ENCODE measurements at regions not wholly inside any gene's neighbourhood (a gene's known extent, or its start where the extent isn't known, plus 50 kb on each side); places are given as distances from the start of the nearest gene placed in this dataset.
"Not testable (repeated sequence)": the region's sequence is repeated elsewhere in the genome, so short reads cannot be mapped to it uniquely, and the experiment has no call there.

GRCh38 chr2:199191461-199191860 is 266.3 kb downstream of the SATB2 start:
- H3K27ac ChIP-seq (ENCODE audit: low read depth, low read length, poor library complexity, severe bottlenecking), result no peak overlapping the region
- H3K4me1 ChIP-seq (ENCODE audit: insufficient read depth, low read length, poor library complexity, severe bottlenecking), result no peaks in the 10 kb centered on the region
- ChIA-PET POLR2A (ENCODE audit: low non-redundant PET) (no interaction called here), CTCF (no interaction called here)
- H3K27me3 ChIP-seq (replicated peaks; ENCODE audit: insufficient read depth, low read depth, low read length, poor library complexity), result no peaks in the 10 kb centered on the region
- no peak for TF ChIP-seq EZH2 (IDR thresholded peaks at IDR 0.05; ENCODE audit: borderline replicate concordance, low read depth, low read length, poor library complexity, severe bottlenecking)
- TF ChIP-seq, protein P1, sequence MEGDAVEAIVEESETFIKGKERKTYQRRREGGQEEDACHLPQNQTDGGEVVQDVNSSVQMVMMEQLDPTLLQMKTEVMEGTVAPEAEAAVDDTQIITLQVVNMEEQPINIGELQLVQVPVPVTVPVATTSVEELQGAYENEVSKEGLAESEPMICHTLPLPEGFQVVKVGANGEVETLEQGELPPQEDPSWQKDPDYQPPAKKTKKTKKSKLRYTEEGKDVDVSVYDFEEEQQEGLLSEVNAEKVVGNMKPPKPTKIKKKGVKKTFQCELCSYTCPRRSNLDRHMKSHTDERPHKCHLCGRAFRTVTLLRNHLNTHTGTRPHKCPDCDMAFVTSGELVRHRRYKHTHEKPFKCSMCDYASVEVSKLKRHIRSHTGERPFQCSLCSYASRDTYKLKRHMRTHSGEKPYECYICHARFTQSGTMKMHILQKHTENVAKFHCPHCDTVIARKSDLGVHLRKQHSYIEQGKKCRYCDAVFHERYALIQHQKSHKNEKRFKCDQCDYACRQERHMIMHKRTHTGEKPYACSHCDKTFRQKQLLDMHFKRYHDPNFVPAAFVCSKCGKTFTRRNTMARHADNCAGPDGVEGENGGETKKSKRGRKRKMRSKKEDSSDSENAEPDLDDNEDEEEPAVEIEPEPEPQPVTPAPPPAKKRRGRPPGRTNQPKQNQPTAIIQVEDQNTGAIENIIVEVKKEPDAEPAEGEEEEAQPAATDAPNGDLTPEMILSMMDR (conservative IDR thresholded peaks at IDR 0.05; ENCODE audit: low read depth, low read length), result no peak
- no peak for DNase-seq (ENCODE audit: low spot score)
- intact Hi-C loops (cut with micrococcal nuclease; ENCODE audit: unreplicated experiment), result no loop called here
- H3K9me3 ChIP-seq (ENCODE audit: low read depth, low read length, poor library complexity, severe bottlenecking), result no peaks in the 10 kb centered on the region
- no peak overlapping the region for H3K4me3 ChIP-seq (ENCODE audit: low read depth, low read length, poor library complexity, severe bottlenecking)
- BruUV-seq (replicated peaks), result no TSS peak
- no peaks in the 10 kb centered on the region for H3K36me3 ChIP-seq (ENCODE audit: insufficient read depth, low read length, poor library complexity, severe bottlenecking)

DNA sequence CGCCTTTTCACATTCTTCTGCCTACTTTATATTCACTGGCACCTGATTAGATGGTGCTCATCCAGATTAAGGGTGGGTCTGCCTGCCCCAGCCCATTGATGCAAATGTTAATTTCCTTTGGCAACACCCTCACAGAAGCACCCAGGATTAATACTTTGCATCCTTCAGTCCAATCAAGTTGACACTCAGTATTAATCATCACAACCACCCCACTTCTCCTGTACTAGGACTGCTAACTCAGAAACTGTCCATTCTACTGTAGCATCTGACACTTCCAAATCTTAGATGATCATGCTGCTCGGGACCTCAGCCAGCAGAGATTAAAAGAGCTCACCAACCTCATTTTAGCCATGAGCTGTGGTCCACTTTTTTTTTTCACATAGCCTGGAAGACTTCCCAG is 268.5 kb downstream of the SATB2 start:
- ChIA-PET CTCF (no interaction called here), POLR2A (ENCODE audit: low non-redundant PET) (no interaction called here)
- TF ChIP-seq, protein P1 (conservative IDR thresholded peaks at IDR 0.05; ENCODE audit: low read depth, low read length), result no peak
- TF ChIP-seq EZH2 (IDR thresholded peaks at IDR 0.05; ENCODE audit: borderline replicate concordance, low read depth, low read length, poor library complexity, severe bottlenecking), result no peak
- intact Hi-C loops (cut with micrococcal nuclease; ENCODE audit: unreplicated experiment), result no loop called here
- H3K27ac ChIP-seq (ENCODE audit: low read depth, low read length, poor library complexity, severe bottlenecking), result no peak overlapping the region
- no peak overlapping the region for H3K4me3 ChIP-seq (ENCODE audit: low read depth, low read length, poor library complexity, severe bottlenecking)
- H3K4me1 ChIP-seq (ENCODE audit: insufficient read depth, low read length, poor library complexity, severe bottlenecking), result no peaks in the 10 kb centered on the region
- BruUV-seq (replicated peaks), result no TSS peak
- no peaks in the 10 kb centered on the region for H3K9me3 ChIP-seq (ENCODE audit: low read depth, low read length, poor library complexity, severe bottlenecking)
- H3K36me3 ChIP-seq (ENCODE audit: insufficient read depth, low read length, poor library complexity, severe bottlenecking), result no peaks in the 10 kb centered on the region
- H3K27me3 ChIP-seq (replicated peaks; ENCODE audit: insufficient read depth, low read depth, low read length, poor library complexity), result no peaks in the 10 kb centered on the region
- DNase-seq (ENCODE audit: low spot score), result no peak

- intact Hi-C loops (cut with micrococcal nuclease; ENCODE audit: unreplicated experiment), result no loop called here
- Histone ChIP-seq H3K4me1 (ENCODE audit: insufficient read depth, low read length, poor library complexity, severe bottlenecking) (no peaks in the 10 kb centered on the region), H3K27me3 (replicated peaks; ENCODE audit: insufficient read depth, low read depth, low read length, poor library complexity) (no peaks in the 10 kb centered on the region), H3K4me3 (ENCODE audit: low read depth, low read length, poor library complexity, severe bottlenecking) (no peak overlapping the region), H3K9me3 (ENCODE audit: low read depth, low read length, poor library complexity, severe bottlenecking) (no peaks in the 10 kb centered on the region), H3K27ac (ENCODE audit: low read depth, low read length, poor library complexity, severe bottlenecking) (no peak overlapping the region), H3K36me3 (ENCODE audit: insufficient read depth, low read length, poor library complexity, severe bottlenecking) (no peaks in the 10 kb centered on the region)
- no TSS peak for BruUV-seq (replicated peaks)
- ChIA-PET CTCF (no interaction called here), POLR2A (ENCODE audit: low non-redundant PET) (no interaction called here)
- no peak for DNase-seq (ENCODE audit: low spot score)
- TF ChIP-seq, protein P1 (conservative IDR thresholded peaks at IDR 0.05; ENCODE audit: low read depth, low read length), result no peak
- no peak for TF ChIP-seq EZH2 (IDR thresholded peaks at IDR 0.05; ENCODE audit: borderline replicate concordance, low read depth, low read length, poor library complexity, severe bottlenecking)
Measured at GRCh38 chr2:199186301-199186751, 271.4 kb downstream of the SATB2 start.

DNA sequence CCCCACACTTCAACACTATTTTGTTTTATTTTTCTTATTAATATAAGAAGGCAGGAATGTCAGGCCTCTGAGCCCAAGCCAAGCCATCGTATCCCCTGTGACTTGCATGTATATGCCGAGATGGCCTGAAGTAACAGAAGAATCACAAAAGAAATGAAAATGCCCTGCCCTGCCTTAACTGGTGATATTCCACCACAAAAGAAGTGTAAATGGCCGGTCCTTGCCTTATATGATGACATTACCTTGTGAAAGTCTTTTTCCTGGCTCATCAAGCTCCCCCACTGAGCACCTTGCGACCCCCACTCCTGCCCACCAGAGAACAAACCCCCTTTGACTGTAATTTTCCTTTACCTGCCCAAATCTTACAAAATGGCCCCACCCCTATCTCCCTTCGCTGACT is 272.6 kb downstream of the SATB2 start:
- H3K9me3 ChIP-seq (ENCODE audit: low read depth, low read length, poor library complexity, severe bottlenecking); POLR2A ChIA-PET (ENCODE audit: low non-redundant PET); H3K4me3 ChIP-seq (ENCODE audit: low read depth, low read length, poor library complexity, severe bottlenecking); BruUV-seq (replicated peaks); DNase-seq (ENCODE audit: low spot score); intact Hi-C loops (cut with micrococcal nuclease; ENCODE audit: unreplicated experiment); H3K4me1 ChIP-seq (ENCODE audit: insufficient read depth, low read length, poor library complexity, severe bottlenecking); H3K27me3 ChIP-seq (replicated peaks; ENCODE audit: insufficient read depth, low read depth, low read length, poor library complexity); H3K36me3 ChIP-seq (ENCODE audit: insufficient read depth, low read length, poor library complexity, severe bottlenecking); H3K27ac ChIP-seq (ENCODE audit: low read depth, low read length, poor library complexity, severe bottlenecking); CTCF ChIA-PET: not testable (repeated sequence)

Measured in A673 (cell line).